ENCODE measurements at regions not wholly inside any gene's neighbourhood (a gene's known extent, or its start where the extent isn't known, plus 50 kb on each side); places are given as distances from the start of the nearest gene placed in this dataset.
A peak's percentile ranks its signal among the peaks of the same experiment; 100 is the strongest.

DNA sequence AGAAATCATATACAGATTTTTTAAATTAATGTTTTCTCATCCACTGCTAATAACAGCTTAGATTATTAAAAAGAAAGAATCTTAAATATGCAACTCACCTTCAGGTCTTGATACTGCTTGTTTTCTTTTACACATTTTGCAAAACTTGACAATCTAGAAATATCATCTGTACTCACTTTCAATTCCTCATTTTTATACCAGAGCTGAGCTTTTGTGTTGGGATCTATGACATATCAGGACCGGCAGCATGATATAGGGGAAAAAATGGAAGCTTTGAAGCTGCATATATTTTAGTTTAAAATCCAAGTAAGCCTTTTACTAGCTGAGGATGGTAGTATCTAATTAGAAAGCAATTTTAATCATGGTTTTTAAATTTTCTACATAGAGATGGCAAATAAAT is 75.7 kb upstream of the SMARCA2 start:
- DNase-seq: no peak

- DNase-seq: peak in 2 of 3 experiments; percentile 4 to 64
Measured at GRCh38 chr9:1939926-1940368, 75.2 kb upstream of the SMARCA2 start.

DNA sequence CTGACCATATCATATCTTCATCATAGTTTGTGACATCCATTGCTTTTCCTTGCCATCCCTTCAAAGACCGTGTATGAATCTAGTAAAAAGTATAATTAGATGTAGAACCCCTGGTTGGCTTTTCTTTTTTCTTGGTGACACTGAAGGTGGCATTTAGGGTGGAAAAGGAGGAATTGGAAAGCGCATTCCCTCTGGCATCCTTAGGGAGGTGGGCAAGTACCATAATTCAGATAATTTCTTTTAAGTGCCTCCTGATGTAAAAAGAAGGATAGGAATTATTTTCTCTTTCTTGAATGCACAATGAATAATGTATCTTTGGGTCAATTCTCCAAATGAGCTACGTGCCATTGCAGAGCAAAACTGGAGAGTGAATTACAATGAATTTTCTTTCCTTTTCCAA is 73.2 kb upstream of the SMARCA2 start:
- DNase-seq: no peak

DNA sequence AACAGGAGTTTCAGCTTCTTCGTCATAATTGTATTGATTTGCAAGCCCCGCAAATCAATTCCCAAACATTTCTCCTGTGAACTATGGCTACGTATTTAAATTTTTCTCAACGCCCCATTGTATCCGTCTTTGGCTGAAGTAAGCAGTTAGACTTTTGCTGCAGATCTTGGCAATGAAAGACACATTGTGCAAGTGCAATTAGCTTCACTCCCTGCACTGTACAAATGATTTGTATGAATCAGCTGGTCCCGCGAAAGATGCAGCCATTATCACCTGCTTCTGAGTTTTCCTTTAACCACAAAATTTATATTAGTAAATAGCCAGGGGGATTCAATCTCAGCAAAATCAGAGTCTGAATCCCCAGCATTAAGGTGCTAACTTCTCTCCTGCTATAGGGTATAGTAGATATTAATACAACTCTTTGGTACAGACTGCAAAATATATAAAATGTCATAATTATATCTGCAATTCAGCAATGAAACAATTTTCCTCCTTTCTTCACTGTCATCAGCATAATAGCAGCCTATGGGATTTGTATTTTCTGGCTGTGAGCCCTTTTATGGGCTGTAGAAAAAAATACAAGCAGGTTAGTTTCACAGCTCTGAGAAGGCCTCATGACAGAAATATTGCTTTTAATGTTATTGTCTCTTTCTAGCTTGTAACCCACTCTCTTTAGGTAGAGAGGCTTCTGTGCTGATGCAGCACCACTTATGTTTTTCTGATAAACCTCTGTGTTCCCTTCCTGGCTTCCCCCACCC is 68.4 kb upstream of the SMARCA2 start:
- no peak for DNase-seq

DNA sequence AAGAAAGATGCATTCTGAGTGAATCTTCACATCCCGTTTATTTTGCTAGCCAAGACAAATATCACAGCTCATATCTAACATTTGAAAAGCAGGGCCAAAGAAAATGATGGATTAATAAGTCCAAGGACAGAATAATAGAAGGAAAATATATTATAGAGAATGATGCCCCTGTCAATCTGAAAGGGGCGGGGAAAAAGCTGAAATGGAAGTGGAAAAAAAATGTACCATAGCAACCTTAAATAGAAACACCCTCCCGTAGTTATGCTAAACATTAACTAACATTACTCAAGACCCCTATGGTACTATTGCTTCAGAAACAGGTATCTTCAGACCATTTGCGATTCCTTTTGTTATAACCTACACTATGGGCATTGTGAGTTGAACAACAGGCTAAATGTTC is 67.7 kb upstream of the SMARCA2 start:
- DNase-seq: no peak

DNA sequence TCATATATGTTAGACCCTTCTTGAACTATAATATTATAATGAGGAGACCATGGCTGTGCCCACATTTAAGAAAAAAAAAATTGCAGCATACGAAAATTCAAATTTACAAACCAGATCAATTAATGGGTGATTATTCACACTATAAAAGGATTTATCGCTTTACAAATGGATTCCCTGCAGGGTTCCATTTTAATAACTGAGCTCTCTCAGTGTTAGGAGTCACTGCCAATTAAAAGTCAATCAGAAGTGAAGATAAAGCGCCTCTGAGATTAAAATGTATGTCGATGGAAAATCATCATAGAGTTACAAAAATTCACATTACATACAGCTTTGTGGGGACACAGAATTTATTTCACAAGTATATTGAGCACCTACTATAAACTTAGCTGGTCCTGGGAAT is 66.6 kb upstream of the SMARCA2 start:
- DNase-seq: no peak

- no peak for DNase-seq
Measured at GRCh38 chr9:1951446-1951845, 63.7 kb upstream of the SMARCA2 start.

GRCh38 chr9:1952001-1952400 is 63.1 kb upstream of the SMARCA2 start:
- DNase-seq: no peak

DNA sequence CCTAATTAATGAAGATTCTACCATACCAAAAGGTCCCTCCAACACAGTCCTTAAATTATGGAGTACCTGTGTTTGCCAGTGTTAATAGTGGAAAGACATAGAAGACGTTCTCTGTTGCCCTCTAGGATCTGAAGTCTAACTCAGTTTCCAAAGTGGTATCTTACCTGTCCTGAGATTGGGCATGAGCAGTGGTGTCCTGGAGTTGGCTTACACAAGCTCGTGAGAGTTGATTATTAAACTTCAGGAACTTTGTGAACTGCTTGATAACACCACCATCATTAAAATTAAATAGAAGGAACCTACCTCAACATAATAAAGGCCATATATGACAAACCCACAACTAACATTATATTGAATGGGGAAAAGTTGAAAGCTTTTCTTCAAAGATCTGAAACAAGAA is 60.9 kb upstream of the SMARCA2 start:
- no peak for DNase-seq

- no peak for DNase-seq
Measured at GRCh38 chr9:1956958-1957357, 58.2 kb upstream of the SMARCA2 start.

DNA sequence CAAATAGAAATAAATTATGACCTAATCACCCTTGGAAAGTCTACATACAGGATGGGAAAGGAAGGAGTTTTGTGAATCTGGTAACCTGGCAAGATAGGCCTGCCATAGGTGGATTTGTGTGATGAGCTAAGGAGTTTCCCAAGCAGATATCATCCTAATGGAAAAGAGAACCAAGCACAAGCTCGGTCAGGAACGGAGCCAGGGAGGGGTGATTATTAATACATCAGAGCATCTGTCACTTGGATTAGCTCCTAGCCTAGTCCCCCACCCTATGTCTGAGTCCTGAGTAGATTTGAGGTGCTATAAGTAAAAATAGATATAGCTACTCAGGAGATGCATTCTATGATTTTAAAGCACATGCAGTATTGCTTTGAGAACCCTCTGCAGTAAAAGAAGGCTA is 57.3 kb upstream of the SMARCA2 start:
- no peak for DNase-seq

DNA sequence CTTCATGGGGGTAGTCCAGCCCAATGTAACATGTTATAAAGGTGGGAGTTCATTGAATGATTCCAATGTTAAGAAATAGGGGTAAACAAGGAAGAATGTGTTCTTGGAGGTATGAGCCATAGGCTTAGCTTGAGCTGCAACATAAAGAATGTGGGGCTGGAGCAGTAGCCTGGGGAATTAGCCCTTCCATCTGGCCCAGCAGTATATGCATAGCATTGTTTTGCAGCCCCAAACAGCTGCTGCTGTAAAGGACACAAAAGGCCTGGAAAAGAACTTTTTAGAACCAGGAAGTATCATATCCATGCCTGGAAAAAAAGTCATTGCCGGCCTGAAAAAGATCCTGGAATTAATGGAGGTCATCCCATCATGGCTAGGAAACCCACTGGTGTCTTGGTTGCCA is 55.8 kb upstream of the SMARCA2 start:
- no peak for DNase-seq

GRCh38 chr9:1960342-1961042 is 54.7 kb upstream of the SMARCA2 start:
- no peak for DNase-seq

DNA sequence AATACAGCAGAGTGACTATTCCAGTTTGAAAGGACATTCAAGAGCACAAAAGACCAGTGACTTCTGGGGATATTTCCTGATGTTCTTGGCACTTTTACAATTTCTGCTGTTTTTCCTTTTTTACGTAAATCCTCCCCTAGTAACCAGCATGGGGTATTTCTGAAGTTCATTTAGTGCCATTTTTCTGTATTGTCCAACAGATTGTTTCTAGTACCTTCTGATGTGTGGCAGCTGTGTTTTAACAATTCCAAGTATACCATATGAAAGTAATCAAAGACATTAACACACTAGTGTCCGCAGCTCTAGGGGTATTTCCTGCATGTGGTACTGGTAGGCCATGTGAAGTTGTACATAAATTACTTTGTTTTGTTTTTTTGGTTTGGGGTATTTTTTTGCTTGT is 53.0 kb upstream of the SMARCA2 start:
- no peak for DNase-seq

DNA sequence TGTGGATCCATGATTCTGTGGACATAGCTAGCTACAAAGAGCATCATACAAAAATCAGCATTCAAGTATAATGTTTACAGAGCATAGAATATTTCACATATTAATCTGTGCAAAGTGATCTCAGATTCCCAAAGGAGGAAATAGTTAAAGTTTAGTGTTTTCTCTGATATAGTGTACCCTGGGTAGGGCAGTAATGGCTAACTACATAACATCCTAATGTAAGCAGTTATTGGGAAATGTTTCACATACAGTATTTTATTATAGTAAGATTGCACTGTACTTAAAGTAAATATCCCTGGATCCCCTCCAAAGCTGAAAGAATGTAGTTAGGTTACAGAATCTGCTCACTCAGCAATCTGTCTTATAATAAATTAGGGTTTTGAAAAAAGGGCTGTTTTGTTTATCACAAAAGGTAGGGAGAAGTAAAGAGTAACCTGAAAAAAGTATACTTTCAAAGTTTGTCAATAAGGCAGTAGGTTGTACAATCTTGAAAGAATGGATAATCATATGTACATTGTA is 52.5 kb upstream of the SMARCA2 start:
- DNase-seq: no peak

DNA sequence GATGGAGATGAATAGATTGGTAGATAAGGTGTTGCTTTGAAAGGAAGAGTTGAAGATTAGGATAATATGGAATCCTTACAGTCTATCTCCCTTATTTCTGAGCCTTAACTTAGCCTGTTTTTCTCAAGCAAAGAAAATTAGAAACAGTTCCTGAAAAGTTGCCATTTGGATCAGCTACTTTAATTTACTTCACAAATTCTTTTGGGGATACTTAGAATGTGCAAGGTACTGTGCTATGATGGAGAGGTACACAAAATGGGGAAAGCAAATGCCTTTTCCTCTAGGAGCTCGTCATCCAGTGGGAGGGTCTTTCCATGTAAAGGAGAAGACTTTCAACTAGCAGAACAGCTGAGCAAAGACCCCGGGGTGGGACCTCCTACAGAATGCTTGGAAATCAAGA is 51.1 kb upstream of the SMARCA2 start:
- no peak for DNase-seq
